SH-SY5Y (cell line): ENCODE measurements at regions not wholly inside any gene's neighbourhood (a gene's known extent, or its start where the extent isn't known, plus 50 kb on each side); places are given as distances from the start of the nearest gene placed in this dataset.

Experiments
- GATA2 ChIP-seq: IDR thresholded peaks from 2 replicates; pipeline ENCODE4 v1.6.1; 2011; ENCODE audit warnings: mild to moderate bottlenecking, low read depth, low read length
- GATA3 ChIP-seq: IDR thresholded peaks from 2 replicates; pipeline ENCODE4 v1.6.1; 2011; ENCODE audit warnings: low read depth, mild to moderate bottlenecking, low read length, moderate library complexity

DNA sequence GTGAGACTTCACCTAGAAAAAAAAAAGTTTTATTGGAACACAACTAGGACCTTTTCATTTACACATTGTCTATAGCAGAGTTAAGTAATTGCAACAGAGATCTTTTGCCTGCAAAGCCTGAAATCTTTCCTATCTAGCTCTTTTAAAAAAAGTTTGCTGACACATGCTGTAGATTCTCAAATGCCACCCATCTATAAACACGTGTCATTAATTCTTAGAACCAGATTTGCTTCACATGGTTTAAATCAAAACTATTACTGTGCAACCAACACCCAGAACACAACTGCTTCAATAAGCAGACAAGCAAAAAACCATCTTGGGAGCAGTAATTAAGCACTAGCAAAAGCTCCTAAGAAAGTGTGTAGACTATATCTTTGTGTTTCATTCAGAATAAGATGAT is 55.0 kb downstream of the OXSM start:
- no peak for TF ChIP-seq GATA3
- no peak for TF ChIP-seq GATA2

- TF ChIP-seq GATA3 = no peak
- no peak for TF ChIP-seq GATA2
Measured at GRCh38 chr3:25846282-25846681, 56.4 kb downstream of the OXSM start.

DNA sequence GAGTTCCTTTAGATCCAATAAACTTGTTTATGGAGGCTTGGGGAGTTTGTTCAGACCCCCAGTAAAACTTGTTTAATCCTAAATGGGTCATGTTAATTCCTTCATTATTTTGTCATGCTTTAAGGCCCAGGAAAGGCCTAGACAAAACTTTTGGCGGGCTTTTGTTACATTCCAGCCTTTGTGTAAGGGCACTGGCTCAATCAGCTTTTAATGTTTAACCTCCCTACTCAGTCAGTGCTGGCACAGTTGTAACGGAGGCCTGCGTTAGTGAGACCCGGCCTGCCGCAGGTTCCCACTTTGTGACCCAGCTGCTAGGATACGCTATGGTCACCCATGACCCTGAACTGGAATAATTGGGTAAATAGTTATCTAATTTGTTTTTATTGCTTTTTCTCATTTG is 59.2 kb downstream of the OXSM start:
- no peak for TF ChIP-seq GATA3
- no peak for TF ChIP-seq GATA2

- TF ChIP-seq GATA2 = no peak
- TF ChIP-seq GATA3 = no peak
Measured at GRCh38 chr3:25849641-25850385, 59.9 kb downstream of the OXSM start.

- TF ChIP-seq GATA2 (no peak), GATA3 (no peak)
Measured at GRCh38 chr3:25854214-25854613, 64.3 kb downstream of the OXSM start.

GRCh38 chr3:25854635-25855034 is 64.7 kb downstream of the OXSM start:
- TF ChIP-seq GATA2 = no peak
- no peak for TF ChIP-seq GATA3

- no peak for TF ChIP-seq GATA3
- no peak for TF ChIP-seq GATA2
Measured at GRCh38 chr3:25855266-25855784, 65.4 kb downstream of the OXSM start.

GRCh38 chr3:25856902-25857518 is 67.1 kb downstream of the OXSM start:
- TF ChIP-seq GATA3 (no peak), GATA2 (no peak)

- TF ChIP-seq GATA2 = no peak
- no peak for TF ChIP-seq GATA3
Measured at GRCh38 chr3:25861566-25861965, 71.7 kb downstream of the OXSM start.

DNA sequence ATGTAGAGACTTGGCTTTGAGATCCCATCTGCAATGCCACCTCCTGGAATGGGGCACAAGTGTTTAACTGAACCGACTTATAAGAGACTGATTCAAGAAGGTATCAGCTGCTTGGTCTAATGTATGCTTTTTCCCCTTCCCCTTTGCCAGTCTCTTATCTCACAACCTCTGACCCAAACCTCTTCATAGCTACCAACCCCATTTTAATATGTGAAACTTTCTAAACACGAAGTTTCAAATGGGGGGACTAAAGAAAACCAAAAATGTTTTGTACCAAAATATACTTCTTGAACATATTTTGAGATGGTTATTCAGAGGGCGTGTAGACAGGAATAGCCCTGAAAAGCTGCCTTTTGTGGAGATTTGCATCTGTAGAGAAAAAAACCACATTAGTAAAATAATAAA is 73.1 kb downstream of the OXSM start:
- TF ChIP-seq GATA3 (no peak), GATA2 (no peak)

GRCh38 chr3:25863416-25863959 is 73.6 kb downstream of the OXSM start:
- TF ChIP-seq GATA2 (no peak), GATA3 (no peak)

DNA sequence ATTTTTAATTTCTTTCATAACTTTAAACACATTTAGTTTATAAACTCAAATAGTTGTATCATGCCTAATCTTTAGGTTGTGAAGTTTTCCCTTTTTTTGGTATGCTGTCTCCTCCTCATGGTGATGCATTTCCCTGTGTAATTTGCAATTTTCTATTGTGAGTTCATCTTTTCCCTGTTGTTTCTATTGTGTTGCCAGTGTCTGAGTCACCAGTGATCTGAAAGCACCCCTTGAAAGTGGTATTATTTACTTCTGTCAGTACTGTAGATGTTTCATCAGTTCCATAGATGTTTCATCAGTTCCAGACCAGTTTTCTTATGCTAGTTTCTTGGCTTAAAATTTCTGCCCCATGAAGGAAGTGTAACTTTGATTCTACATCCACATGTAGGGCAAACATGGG is 80.6 kb downstream of the OXSM start:
- TF ChIP-seq GATA2 (no peak), GATA3 (no peak)

DNA sequence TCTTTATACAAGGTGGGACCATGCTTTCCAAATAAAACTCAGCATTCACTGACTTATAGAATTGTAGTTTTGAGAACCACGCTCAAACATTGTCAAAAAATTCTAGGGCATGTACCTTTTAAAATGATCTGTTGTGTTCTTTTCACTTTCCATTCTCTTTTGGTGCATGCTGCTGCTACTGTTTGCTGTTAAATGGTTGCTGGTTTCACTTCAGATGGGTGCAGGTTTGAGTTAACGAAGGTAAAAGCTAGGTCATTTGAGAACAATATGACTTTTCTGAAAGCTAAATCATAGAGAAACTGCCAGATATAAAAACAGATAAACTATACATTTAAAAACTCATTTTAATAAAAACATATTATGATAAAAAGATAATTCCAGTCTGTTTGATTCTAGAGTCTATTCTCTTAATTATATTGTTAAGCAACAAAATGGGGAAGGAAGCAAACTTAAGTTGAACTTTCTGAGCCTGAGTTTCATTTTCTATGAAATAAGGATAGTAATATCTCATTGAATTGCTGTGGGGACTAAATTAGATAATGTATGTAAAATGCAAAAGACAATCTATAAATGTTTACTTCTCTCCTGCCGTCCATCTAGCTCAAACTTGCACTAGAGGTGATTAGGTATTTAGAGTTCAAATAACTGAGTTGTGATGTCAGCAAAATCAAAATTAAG is 82.4 kb downstream of the OXSM start:
- TF ChIP-seq GATA2 (no peak), GATA3 (no peak)

DNA sequence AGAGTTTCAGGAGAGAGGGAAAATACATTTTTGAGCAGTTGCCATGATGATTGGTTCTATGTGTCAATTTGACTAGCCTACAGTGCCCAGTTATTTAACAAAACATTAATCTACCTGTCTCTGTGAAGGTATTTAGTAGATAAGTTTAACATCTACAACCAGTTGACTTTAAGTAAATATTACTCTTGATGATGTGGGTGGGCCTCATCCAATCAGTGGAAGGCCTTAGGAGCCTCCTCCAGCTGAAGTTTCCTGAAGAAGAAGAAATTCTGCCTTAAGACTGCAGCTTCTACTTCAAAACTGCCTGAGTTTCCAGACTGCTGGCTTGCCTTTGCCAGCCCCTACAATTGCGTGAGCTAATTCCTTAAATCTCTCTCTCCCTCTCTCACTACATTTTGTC is 93.6 kb downstream of the OXSM start:
- TF ChIP-seq GATA3 = no peak
- TF ChIP-seq GATA2 = no peak
